ENCODE measurements at regions not wholly inside any gene's neighbourhood (a gene's known extent, or its start where the extent isn't known, plus 50 kb on each side); places are given as distances from the start of the nearest gene placed in this dataset.

GRCh38 chr3:146300768-146301167 lies 49.9 kb upstream of the PLSCR4 start:
- H3K36me3 ChIP-seq (ENCODE audit: control insufficient read depth in 2 of 2, insufficient read depth in 2 of 2, low read length in 1 of 2), result no peaks in the 10 kb centered on the region

More at GRCh38 chr3:146300768-146301167, 49.9 kb upstream of the PLSCR4 start:
- Histone ChIP-seq H3K4me3 (ENCODE audit: low read length in 2 of 2) (no peak overlapping the region), H3K27me3 (ENCODE audit: control insufficient read depth in 2 of 2, insufficient read depth in 1 of 2, low read length in 1 of 2) (no peaks in the 10 kb centered on the region), H3K9me3 (ENCODE audit: control insufficient read depth in 2 of 2, insufficient read depth in 1 of 2, low read length in 1 of 2) (no peaks in the 10 kb centered on the region), H3K4me1 (ENCODE audit: control insufficient read depth in 2 of 2, insufficient read depth in 2 of 2, low read length in 2 of 2) (no peaks in the 10 kb centered on the region), H3K27ac (ENCODE audit: low read depth in 1 of 2, low read length in 1 of 2) (no peak overlapping the region)
- WGBS, result 98% methylated on average over 1 of the region's 1 CpG
- DNase-seq (ENCODE audit: low read depth in 6 of 9, low spot score in 9 of 9), result no peak

All from thymus (tissue), 11 donors.